Activated naive CD8-positive, alpha-beta T cell treated with anti-CD3 and anti-CD28 coated beads for 36 hours (primary cell): ENCODE measurements at regions not wholly inside any gene's neighbourhood (a gene's known extent, or its start where the extent isn't known, plus 50 kb on each side); places are given as distances from the start of the nearest gene placed in this dataset.

Experiments
- DNase-seq: peaks from one replicate; pipeline ENCODE4 v3.0.0; 2021
- H3K27ac Mint-ChIP-seq: one replicate; pipeline ENCODE4 v1.8.0; 2022; ENCODE audit warnings: mild to moderate bottlenecking, moderate library complexity, mixed read lengths
- H3K27me3 Mint-ChIP-seq: one replicate; pipeline ENCODE4 v1.8.0; 2022; ENCODE audit warnings: mild to moderate bottlenecking, mixed read lengths
- H3K36me3 Mint-ChIP-seq: one replicate; pipeline ENCODE4 v1.8.0; 2021; ENCODE audit warnings: mild to moderate bottlenecking, mixed read lengths
- H3K4me1 Mint-ChIP-seq: one replicate; pipeline ENCODE4 v1.8.0; 2021; ENCODE audit warnings: mixed read lengths
- H3K4me3 Mint-ChIP-seq: one replicate; pipeline ENCODE4 v1.8.0; 2022; ENCODE audit warnings: mild to moderate bottlenecking, moderate library complexity, mixed read lengths
- H3K9me3 Mint-ChIP-seq: one replicate; pipeline ENCODE4 v1.8.0; 2022; ENCODE audit warnings: mixed read lengths

- H3K27ac Mint-ChIP-seq = no peak overlapping the region
- H3K27me3 Mint-ChIP-seq = peaks cover 5% of the 10 kb centered on the region
- H3K4me1 Mint-ChIP-seq = no peaks in the 10 kb centered on the region
- DNase-seq = no peak
- no peaks in the 10 kb centered on the region for H3K36me3 Mint-ChIP-seq
- no peak overlapping the region for H3K4me3 Mint-ChIP-seq
- H3K9me3 Mint-ChIP-seq = no peaks in the 10 kb centered on the region
Measured at GRCh38 chr2:38430196-38430595, 53.1 kb upstream of the ATL2 start.

DNA sequence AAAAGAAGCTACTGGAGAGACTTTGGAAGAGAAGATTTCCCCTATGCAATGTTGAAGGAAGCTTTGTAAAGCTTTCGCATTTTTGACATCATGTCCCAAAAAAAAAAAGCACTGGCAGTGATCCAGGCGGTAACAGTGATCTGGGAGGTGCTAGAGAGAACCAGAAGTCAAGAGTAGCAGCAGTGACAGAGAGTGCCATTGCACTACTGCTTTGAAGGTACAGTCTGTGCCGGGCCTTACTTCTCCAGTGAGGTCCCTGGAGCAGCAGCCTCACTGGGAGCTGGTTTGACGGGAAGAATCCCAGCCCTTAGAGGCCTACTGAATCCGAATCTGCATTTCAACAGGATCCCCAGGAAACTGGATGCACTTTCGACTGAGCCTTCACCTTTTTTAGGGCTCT, 50.9 kb upstream of the ATL2 start:
- Mint-ChIP-seq H3K4me1 (no peaks in the 10 kb centered on the region), H3K9me3 (peaks cover 3% of the 10 kb centered on the region), H3K4me3 (no peak overlapping the region), H3K36me3 (no peaks in the 10 kb centered on the region), H3K27me3 (no peaks in the 10 kb centered on the region), H3K27ac (no peak overlapping the region)
- no peak for DNase-seq

GRCh38 chr2:38427054-38427453, 50.0 kb upstream of the ATL2 start:
- no peak overlapping the region for H3K27ac Mint-ChIP-seq
- H3K36me3 Mint-ChIP-seq = no peaks in the 10 kb centered on the region
- no peak for DNase-seq
- H3K27me3 Mint-ChIP-seq = no peaks in the 10 kb centered on the region
- H3K4me1 Mint-ChIP-seq = no peaks in the 10 kb centered on the region
- H3K4me3 Mint-ChIP-seq = no peak overlapping the region
- H3K9me3 Mint-ChIP-seq = peaks cover 4% of the 10 kb centered on the region
